ENCODE measurements at regions not wholly inside any gene's neighbourhood (a gene's known extent, or its start where the extent isn't known, plus 50 kb on each side); places are given as distances from the start of the nearest gene placed in this dataset.
"Not testable (repeated sequence)": the region's sequence is repeated elsewhere in the genome, so short reads cannot be mapped to it uniquely, and the experiment has no call there.

- DNase-seq (ENCODE audit: low read depth): peak; percentile 81
- no peak overlapping the region for H3K4me3 ChIP-seq (ENCODE audit: low read depth, low read length)
- TF ChIP-seq, protein P1, sequence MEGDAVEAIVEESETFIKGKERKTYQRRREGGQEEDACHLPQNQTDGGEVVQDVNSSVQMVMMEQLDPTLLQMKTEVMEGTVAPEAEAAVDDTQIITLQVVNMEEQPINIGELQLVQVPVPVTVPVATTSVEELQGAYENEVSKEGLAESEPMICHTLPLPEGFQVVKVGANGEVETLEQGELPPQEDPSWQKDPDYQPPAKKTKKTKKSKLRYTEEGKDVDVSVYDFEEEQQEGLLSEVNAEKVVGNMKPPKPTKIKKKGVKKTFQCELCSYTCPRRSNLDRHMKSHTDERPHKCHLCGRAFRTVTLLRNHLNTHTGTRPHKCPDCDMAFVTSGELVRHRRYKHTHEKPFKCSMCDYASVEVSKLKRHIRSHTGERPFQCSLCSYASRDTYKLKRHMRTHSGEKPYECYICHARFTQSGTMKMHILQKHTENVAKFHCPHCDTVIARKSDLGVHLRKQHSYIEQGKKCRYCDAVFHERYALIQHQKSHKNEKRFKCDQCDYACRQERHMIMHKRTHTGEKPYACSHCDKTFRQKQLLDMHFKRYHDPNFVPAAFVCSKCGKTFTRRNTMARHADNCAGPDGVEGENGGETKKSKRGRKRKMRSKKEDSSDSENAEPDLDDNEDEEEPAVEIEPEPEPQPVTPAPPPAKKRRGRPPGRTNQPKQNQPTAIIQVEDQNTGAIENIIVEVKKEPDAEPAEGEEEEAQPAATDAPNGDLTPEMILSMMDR (IDR thresholded peaks at IDR 0.05; ENCODE audit: insufficient read depth, low read depth, low read length, missing control alignments): peak; percentile 76
These were observed 66.5 kb upstream of the SH3GL3 start for GRCh38 chr15:83380682-83381081.

- not testable (repeated sequence) for H3K4me3 ChIP-seq (ENCODE audit: low read depth, low read length); DNase-seq (ENCODE audit: low read depth)
These were observed 63.5 kb upstream of the SH3GL3 start for GRCh38 chr15:83383608-83384139.

GRCh38 chr15:83396101-83396500 lies 51.0 kb upstream of the SH3GL3 start:
- TF ChIP-seq, protein P1 (IDR thresholded peaks at IDR 0.05; ENCODE audit: insufficient read depth, low read depth, low read length, missing control alignments): no peak
- H3K4me3 ChIP-seq (ENCODE audit: low read depth, low read length): no peak overlapping the region
- DNase-seq (ENCODE audit: low read depth): no peak

Data from GM12865 (cell line).